WTC11 (cell line): ENCODE measurements at regions not wholly inside any gene's neighbourhood (a gene's known extent, or its start where the extent isn't known, plus 50 kb on each side); places are given as distances from the start of the nearest gene placed in this dataset.

ENCODE experiments used
- ARID4B ChIP-seq: sonication (generic); formaldehyde crosslinking; IDR thresholded peaks from 2 replicates; pipeline ENCODE4 v1.8.0; 2023; ENCODE audit warnings: missing genetic modification reagents, mild to moderate bottlenecking, borderline replicate concordance
- ATF2 ChIP-seq: sonication (generic); formaldehyde crosslinking; IDR thresholded peaks from 2 replicates; pipeline ENCODE4 v1.8.1; 2022; ENCODE audit warnings: low read depth, missing genetic modification reagents, borderline replicate concordance
- CDX4 ChIP-seq: fragments of 250-450 bp; sonication (Bioruptor Pico); IDR thresholded peaks from 2 replicates; pipeline ENCODE4 v1.9.0; 2021; ENCODE audit warnings: moderate library complexity, mild to moderate bottlenecking, inconsistent platforms, borderline replicate concordance
- CREB1 ChIP-seq: sonication (generic); formaldehyde crosslinking; IDR thresholded peaks from 2 replicates; pipeline ENCODE4 v1.8.0; 2023; ENCODE audit warnings: mild to moderate bottlenecking, missing genetic modification reagents
- CREM ChIP-seq: sonication (generic); formaldehyde crosslinking; IDR thresholded peaks from 2 replicates; pipeline ENCODE4 v1.8.1; 2022; ENCODE audit warnings: mild to moderate bottlenecking, missing genetic modification reagents, moderate library complexity
- CTCF ChIP-seq: fragments of 200-600 bp; IDR thresholded peaks from 2 replicates; pipeline ENCODE4 v1.8.0; 2022; ENCODE audit warnings: antibody characterized with exemption
- ELF4 ChIP-seq: sonication (generic); formaldehyde crosslinking; IDR thresholded peaks from 2 replicates; pipeline ENCODE4 v1.8.1; 2022; ENCODE audit warnings: low read depth, mild to moderate bottlenecking, moderate library complexity, missing genetic modification reagents
- JUN ChIP-seq: sonication (generic); formaldehyde crosslinking; IDR thresholded peaks from 2 replicates; pipeline ENCODE4 v1.8.0; 2023; ENCODE audit warnings: mild to moderate bottlenecking, missing genetic modification reagents
- TCF7 ChIP-seq: sonication (generic); formaldehyde crosslinking; IDR thresholded peaks from 2 replicates; pipeline ENCODE4 v1.8.0; 2022; ENCODE audit warnings: mild to moderate bottlenecking, low read depth, missing genetic modification reagents, moderate library complexity
- TEAD4 ChIP-seq: sonication (generic); formaldehyde crosslinking; IDR thresholded peaks from 2 replicates; pipeline ENCODE4 v1.8.0; 2022; ENCODE audit warnings: mild to moderate bottlenecking, missing genetic modification reagents
- TP53 ChIP-seq: sonication (generic); formaldehyde crosslinking; IDR thresholded peaks from 2 replicates; pipeline ENCODE4 v1.8.1; 2023; ENCODE audit warnings: mild to moderate bottlenecking, missing genetic modification reagents
- ZBTB21 ChIP-seq: sonication (generic); formaldehyde crosslinking; IDR thresholded peaks from 2 replicates; pipeline ENCODE4 v1.8.1; 2023; ENCODE audit warnings: mild to moderate bottlenecking, missing genetic modification reagents, borderline replicate concordance
- ZNF317 ChIP-seq: sonication (generic); formaldehyde crosslinking; IDR thresholded peaks from 2 replicates; pipeline ENCODE4 v1.8.1; 2023; ENCODE audit warnings: low read depth, mild to moderate bottlenecking, moderate library complexity, missing genetic modification reagents, borderline replicate concordance
- ZNF423 ChIP-seq: fragments of 250-450 bp; sonication (Bioruptor Pico); IDR thresholded peaks from 2 replicates; pipeline ENCODE4 v2.1.2; 2022; ENCODE audit warnings: mild to moderate bottlenecking, moderate library complexity

- TF ChIP-seq ZNF423 (CRISPR knock-in tag), result no peak
- TF ChIP-seq CTCF, result no peak
- TF ChIP-seq CREB1 (CRISPR knock-in tag), result no peak
- TF ChIP-seq CDX4 (CRISPR knock-in tag), result no peak
- TF ChIP-seq ATF2 (CRISPR knock-in tag), result no peak
- TF ChIP-seq TEAD4 (CRISPR knock-in tag), result no peak
- TF ChIP-seq TCF7 (CRISPR knock-in tag), result no peak
- TF ChIP-seq ELF4, result no peak
- TF ChIP-seq TP53 (CRISPR knock-in tag), result no peak
- TF ChIP-seq ARID4B, result no peak
- no peak for TF ChIP-seq ZNF317 (CRISPR knock-in tag)
- TF ChIP-seq JUN (CRISPR knock-in tag), result no peak
- TF ChIP-seq CREM (CRISPR knock-in tag), result no peak
- no peak for TF ChIP-seq ZBTB21 (CRISPR knock-in tag)
These were observed 711.2 kb downstream of the KCNT2 start for GRCh38 chr1:195897076-195897475.
